GM12878 (cell line): ENCODE measurements at regions not wholly inside any gene's neighbourhood (a gene's known extent, or its start where the extent isn't known, plus 50 kb on each side); places are given as distances from the start of the nearest gene placed in this dataset.

Experiments
- ATAC-seq: fragments of 200-7000 bp; cut with Tn5 transposase; 3 replicates; pipeline ENCODE4 v1.9.1; 2020; ENCODE audit warnings: mild to moderate bottlenecking, moderate library complexity
- BruUV-seq: library from RNA; stranded (reverse); fragments of 400-500 nt; replicated peaks from 2 replicates; lab custom pipeline; 2021; lab: Mats Ljungman, UMichigan
- CTCF ChIA-PET: fragments of 300-600 bp; sonication (Branson Sonifier 250); formaldehyde crosslinking; extraction: SDS; loops from one replicate; lab custom pipeline; 2021; ENCODE audit warnings: inconsistent platforms; lab: Yijun Ruan, JAX
- POLR2A ChIA-PET: fragments of 350-600 bp; formaldehyde crosslinking; extraction: SDS; loops from one replicate; lab custom pipeline; 2021; ENCODE audit warnings: inconsistent platforms; lab: Charles Lee
- RAD21 ChIA-PET: fragments of 300-600 bp; sonication (Branson Sonifier 250); formaldehyde crosslinking; loops from one replicate; lab custom pipeline; 2023; ENCODE audit warnings: antibody characterized with exemption; ENCODE audit not compliant: unreplicated experiment; lab: Charles Lee
- SMC1A ChIA-PET: fragments of 300-600 bp; sonication (Branson Sonifier 250); formaldehyde crosslinking; loops from one replicate; lab custom pipeline; 2023; ENCODE audit not compliant: unreplicated experiment, uncharacterized antibody; lab: Charles Lee
- DNase-seq: peaks from one replicate; pipeline ENCODE4 v3.0.0-alpha.2; 2011; ENCODE audit warnings: low read depth, low spot score
- FAIRE-seq: peaks from 3 replicates; lab custom pipeline; 2011; peaks lifted over from hg19 to GRCh38; lab: Jason Lieb, UNC
- H2AFZ ChIP-seq: 2 replicates; pipeline ENCODE4 v1.6.0; 2011; ENCODE audit warnings: low read depth, low read length, control low read depth; ENCODE audit not compliant: control insufficient read depth
- H3K27ac ChIP-seq: 2 replicates; pipeline ENCODE4 v1.5.1; 2011; ENCODE audit warnings: control low read depth; ENCODE audit not compliant: control insufficient read depth, insufficient read depth
- H3K27me3 ChIP-seq, 2 experiments: replicated peaks in 1 of 2; 2 replicates each; pipeline versions ENCODE4 v1.6.0 to v1.6.1; 2011; ENCODE audit warnings: low read length in 1 of 2; ENCODE audit not compliant: control insufficient read depth in 2 of 2, insufficient read depth in 2 of 2
- H3K36me3 ChIP-seq, 2 experiments: 2 replicates each; pipeline ENCODE4 v1.5.1; 2011; ENCODE audit warnings: low read length in 1 of 2; ENCODE audit not compliant: control insufficient read depth in 2 of 2, insufficient read depth in 2 of 2
- H3K4me1 ChIP-seq: 2 replicates; pipeline ENCODE4 v1.6.1; 2011; ENCODE audit warnings: mild to moderate bottlenecking, low read length, moderate library complexity, mixed read lengths; ENCODE audit not compliant: control insufficient read depth, insufficient read depth
- H3K4me2 ChIP-seq: 2 replicates; pipeline ENCODE4 v1.6.0; 2011; ENCODE audit warnings: control low read depth; ENCODE audit not compliant: control insufficient read depth, insufficient read depth
- H3K4me3 ChIP-seq: fragments of 200-600 bp; sonication (generic); 2 replicates; pipeline ENCODE4 v1.5.1; 2016
- H3K79me2 ChIP-seq: 2 replicates; pipeline ENCODE4 v1.6.0; 2011; ENCODE audit warnings: low read length; ENCODE audit not compliant: control insufficient read depth, insufficient read depth
- H3K9ac ChIP-seq: 2 replicates; pipeline ENCODE4 v1.8.0; 2011; ENCODE audit warnings: low read length, control low read depth, mixed read lengths; ENCODE audit not compliant: control insufficient read depth, insufficient read depth
- H3K9me3 ChIP-seq: replicated peaks from 3 replicates; pipeline ENCODE4 v1.5.1; 2011; ENCODE audit warnings: mild to moderate bottlenecking, low read length; ENCODE audit not compliant: control insufficient read depth, insufficient read depth
- H4K20me1 ChIP-seq: 2 replicates; pipeline ENCODE4 v1.6.0; 2011; ENCODE audit not compliant: control insufficient read depth, insufficient read depth
- BMI1 ChIP-seq: fragments of 450-650 bp; IDR thresholded peaks from 2 replicates; pipeline ENCODE4 v1.6.1; 2016; ENCODE audit warnings: mild to moderate bottlenecking, moderate library complexity, borderline replicate concordance
- CBFB ChIP-seq: IDR thresholded peaks from 2 replicates; pipeline ENCODE4 v1.6.1; 2016; ENCODE audit warnings: antibody characterized with exemption, low read depth
- CBX5 ChIP-seq: sonication (generic); IDR thresholded peaks from 2 replicates; pipeline ENCODE4 v1.6.1; 2016; ENCODE audit warnings: low read depth, moderate library complexity, mild to moderate bottlenecking, inconsistent platforms
- CREM ChIP-seq: IDR thresholded peaks from 2 replicates; pipeline ENCODE4 v1.6.1; 2014; ENCODE audit warnings: antibody characterized with exemption, low read depth
- DPF2 ChIP-seq: fragments of 450-650 bp; IDR thresholded peaks from 2 replicates; pipeline ENCODE4 v1.6.1; 2017; ENCODE audit warnings: mild to moderate bottlenecking
- GABPA ChIP-seq: IDR thresholded peaks from 2 replicates; pipeline ENCODE4 v1.6.1; 2014; ENCODE audit warnings: antibody characterized with exemption, low read depth, mild to moderate bottlenecking, inconsistent platforms
- HCFC1 ChIP-seq: fragments of 150-350 bp; IDR thresholded peaks from 2 replicates; pipeline ENCODE4 v1.6.1; 2014; ENCODE audit warnings: low read length
- IRF4 ChIP-seq: IDR thresholded peaks from 2 replicates; pipeline ENCODE4 v1.6.1; 2011; ENCODE audit warnings: low read depth, low read length
- MTA2 ChIP-seq: fragments of 450-650 bp; IDR thresholded peaks from 2 replicates; pipeline ENCODE4 v1.6.1; 2016; ENCODE audit warnings: low read depth, mild to moderate bottlenecking, moderate library complexity
- NR2F1 ChIP-seq: fragments of 450-650 bp; conservative IDR thresholded peaks from 2 replicates; pipeline ENCODE4 v1.6.1; 2017; ENCODE audit warnings: mild to moderate bottlenecking
- RB1 ChIP-seq: fragments of 450-650 bp; formaldehyde crosslinking; IDR thresholded peaks from 2 replicates; pipeline ENCODE4 v1.6.1; 2017; ENCODE audit warnings: mild to moderate bottlenecking, borderline replicate concordance
- SMARCA5 ChIP-seq: fragments of 450-650 bp; IDR thresholded peaks from 2 replicates; pipeline ENCODE4 v1.6.1; 2017; ENCODE audit warnings: mild to moderate bottlenecking
- SUPT20H ChIP-seq: IDR thresholded peaks from 2 replicates; pipeline ENCODE4 v1.6.1; 2011; ENCODE audit warnings: low read depth, mild to moderate bottlenecking, low read length, moderate library complexity, borderline replicate concordance; ENCODE audit not compliant: control insufficient read depth
- SUZ12 ChIP-seq: fragments of 200-600 bp; sonication (generic); IDR thresholded peaks from one replicate; pipeline ENCODE4 v1.6.1; 2018; ENCODE audit warnings: antibody characterized with exemption, mild to moderate bottlenecking; ENCODE audit not compliant: unreplicated experiment
- WRNIP1 ChIP-seq: IDR thresholded peaks from 2 replicates; pipeline ENCODE4 v1.6.1; 2011; ENCODE audit warnings: low read depth, low read length, improper control_type of control experiment, borderline replicate concordance
- ZNF217 ChIP-seq: fragments of 450-650 bp; IDR thresholded peaks from 2 replicates; pipeline ENCODE4 v1.6.1; 2017; ENCODE audit warnings: antibody characterized with exemption, mild to moderate bottlenecking
- ZNF274 ChIP-seq: IDR thresholded peaks from one replicate; pipeline ENCODE4 v1.8.0; 2011; ENCODE audit not compliant: insufficient read length, insufficient read depth
- ZNF384 ChIP-seq: IDR thresholded peaks from 2 replicates; pipeline ENCODE4 v1.6.1; 2012; ENCODE audit warnings: low read depth, mild to moderate bottlenecking, low read length, improper control_type of control experiment, borderline replicate concordance
- ZNF622 ChIP-seq: fragments of 450-650 bp; IDR thresholded peaks from 2 replicates; pipeline ENCODE4 v1.6.1; 2017; ENCODE audit warnings: mild to moderate bottlenecking, inconsistent platforms
- WGBS: methylation state at CpG from one replicate; pipeline ENCODE4 v1.1.6; 2016; ENCODE audit warnings: low lambda C conversion rate; ENCODE audit not compliant: insufficient replicate concordance, insufficient coverage; ENCODE audit errors: missing lambda C conversion rate; 5-methylcytosine and 5-hydroxymethylcytosine counted together
- in situ Hi-C: fragments of 300-500 bp; cut with MboI; formaldehyde crosslinking; loops from 9 replicates; pipeline ENCODE4 v1.14.3; 2018; ENCODE audit warnings: mixed read lengths
- intact Hi-C: fragments of 100-400 bp; cut with micrococcal nuclease; formaldehyde crosslinking; loops from one replicate; pipeline ENCODE4 v1.14.2; 2022; ENCODE audit not compliant: unreplicated experiment
- TF ChIP-seq, protein P1 (sequence below): fragments of 450-650 bp; IDR thresholded peaks from 2 replicates; pipeline ENCODE4 v1.6.1; 2018; ENCODE audit warnings: mild to moderate bottlenecking, low read depth, moderate library complexity; ENCODE audit not compliant: partially characterized antibody
- TF ChIP-seq, protein P2 (sequence below): fragments of 450-650 bp; IDR thresholded peaks from 2 replicates; pipeline ENCODE4 v1.6.1; 2017; ENCODE audit warnings: antibody characterized with exemption, mild to moderate bottlenecking, moderate library complexity

GRCh38 chr12:17818931-17819330, 271.1 kb downstream of the RERGL start (continued):
- TF ChIP-seq, protein P1, sequence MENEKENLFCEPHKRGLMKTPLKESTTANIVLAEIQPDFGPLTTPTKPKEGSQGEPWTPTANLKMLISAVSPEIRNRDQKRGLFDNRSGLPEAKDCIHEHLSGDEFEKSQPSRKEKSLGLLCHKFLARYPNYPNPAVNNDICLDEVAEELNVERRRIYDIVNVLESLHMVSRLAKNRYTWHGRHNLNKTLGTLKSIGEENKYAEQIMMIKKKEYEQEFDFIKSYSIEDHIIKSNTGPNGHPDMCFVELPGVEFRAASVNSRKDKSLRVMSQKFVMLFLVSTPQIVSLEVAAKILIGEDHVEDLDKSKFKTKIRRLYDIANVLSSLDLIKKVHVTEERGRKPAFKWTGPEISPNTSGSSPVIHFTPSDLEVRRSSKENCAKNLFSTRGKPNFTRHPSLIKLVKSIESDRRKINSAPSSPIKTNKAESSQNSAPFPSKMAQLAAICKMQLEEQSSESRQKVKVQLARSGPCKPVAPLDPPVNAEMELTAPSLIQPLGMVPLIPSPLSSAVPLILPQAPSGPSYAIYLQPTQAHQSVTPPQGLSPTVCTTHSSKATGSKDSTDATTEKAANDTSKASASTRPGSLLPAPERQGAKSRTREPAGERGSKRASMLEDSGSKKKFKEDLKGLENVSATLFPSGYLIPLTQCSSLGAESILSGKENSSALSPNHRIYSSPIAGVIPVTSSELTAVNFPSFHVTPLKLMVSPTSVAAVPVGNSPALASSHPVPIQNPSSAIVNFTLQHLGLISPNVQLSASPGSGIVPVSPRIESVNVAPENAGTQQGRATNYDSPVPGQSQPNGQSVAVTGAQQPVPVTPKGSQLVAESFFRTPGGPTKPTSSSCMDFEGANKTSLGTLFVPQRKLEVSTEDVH = no peak
- TF ChIP-seq HCFC1 = no peak
- TF ChIP-seq ZNF384 = no peak
- no peak for TF ChIP-seq DPF2

DNA sequence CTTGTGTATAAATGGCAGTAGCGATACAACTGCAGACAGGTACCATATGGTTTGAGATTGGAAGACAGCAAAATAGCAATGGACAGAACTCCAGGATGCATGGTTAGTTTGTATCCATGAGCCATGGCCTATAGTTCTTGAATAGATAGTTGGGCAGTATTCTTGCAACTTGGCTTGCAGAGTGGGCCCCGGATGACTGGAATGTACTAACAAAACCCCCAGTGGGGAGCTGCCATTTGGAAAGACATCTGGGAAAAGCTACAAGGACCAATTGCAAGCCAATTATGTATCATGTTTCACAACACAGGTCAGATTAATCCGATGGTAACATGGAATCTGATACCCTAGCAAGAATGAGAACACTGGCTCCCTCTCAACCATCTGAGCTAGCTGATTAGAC, 279.6 kb downstream of the RERGL start:
- no peak overlapping the region for H3K9ac ChIP-seq
- H3K4me3 ChIP-seq = no peak overlapping the region
- no peak overlapping the region for H3K27ac ChIP-seq
- H3K9me3 ChIP-seq = no peaks in the 10 kb centered on the region
- DNase-seq (no peak), FAIRE-seq (no peak), ATAC-seq (no peak)
- no peaks in the 10 kb centered on the region for H3K79me2 ChIP-seq
- H4K20me1 ChIP-seq = no peaks in the 10 kb centered on the region
- H2AFZ ChIP-seq = no peak overlapping the region
- no peaks in the 10 kb centered on the region for H3K27me3 ChIP-seq
- POLR2A ChIA-PET = no interaction called here
- no peaks in the 10 kb centered on the region for H3K36me3 ChIP-seq
- 13% methylated on average over 3 of the region's 3 CpGs for WGBS
- H3K4me1 ChIP-seq = no peaks in the 10 kb centered on the region
- in situ Hi-C loops (no loop called here), intact Hi-C loops (no loop called here)
- no TSS peak for BruUV-seq
- no peak for TF ChIP-seq ZNF217
- no peak for TF ChIP-seq ZNF274
- no peak for TF ChIP-seq ZNF384
- no peak for TF ChIP-seq RB1
- no peak for TF ChIP-seq SMARCA5
- no peak for TF ChIP-seq ZNF622
- no peak for TF ChIP-seq BMI1
- TF ChIP-seq NR2F1 = no peak
- no peak for TF ChIP-seq CBX5
- TF ChIP-seq WRNIP1 = no peak
- TF ChIP-seq, protein P2, sequence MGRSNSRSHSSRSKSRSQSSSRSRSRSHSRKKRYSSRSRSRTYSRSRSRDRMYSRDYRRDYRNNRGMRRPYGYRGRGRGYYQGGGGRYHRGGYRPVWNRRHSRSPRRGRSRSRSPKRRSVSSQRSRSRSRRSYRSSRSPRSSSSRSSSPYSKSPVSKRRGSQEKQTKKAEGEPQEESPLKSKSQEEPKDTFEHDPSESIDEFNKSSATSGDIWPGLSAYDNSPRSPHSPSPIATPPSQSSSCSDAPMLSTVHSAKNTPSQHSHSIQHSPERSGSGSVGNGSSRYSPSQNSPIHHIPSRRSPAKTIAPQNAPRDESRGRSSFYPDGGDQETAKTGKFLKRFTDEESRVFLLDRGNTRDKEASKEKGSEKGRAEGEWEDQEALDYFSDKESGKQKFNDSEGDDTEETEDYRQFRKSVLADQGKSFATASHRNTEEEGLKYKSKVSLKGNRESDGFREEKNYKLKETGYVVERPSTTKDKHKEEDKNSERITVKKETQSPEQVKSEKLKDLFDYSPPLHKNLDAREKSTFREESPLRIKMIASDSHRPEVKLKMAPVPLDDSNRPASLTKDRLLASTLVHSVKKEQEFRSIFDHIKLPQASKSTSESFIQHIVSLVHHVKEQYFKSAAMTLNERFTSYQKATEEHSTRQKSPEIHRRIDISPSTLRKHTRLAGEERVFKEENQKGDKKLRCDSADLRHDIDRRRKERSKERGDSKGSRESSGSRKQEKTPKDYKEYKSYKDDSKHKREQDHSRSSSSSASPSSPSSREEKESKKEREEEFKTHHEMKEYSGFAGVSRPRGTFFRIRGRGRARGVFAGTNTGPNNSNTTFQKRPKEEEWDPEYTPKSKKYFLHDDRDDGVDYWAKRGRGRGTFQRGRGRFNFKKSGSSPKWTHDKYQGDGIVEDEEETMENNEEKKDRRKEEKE = no peak
- no peak for TF ChIP-seq SUPT20H
- TF ChIP-seq MTA2 = no peak
- no peak for TF ChIP-seq CREM
- TF ChIP-seq GABPA = no peak
- TF ChIP-seq SUZ12 = no peak
- TF ChIP-seq CBFB = no peak
- TF ChIP-seq IRF4 = no peak
- RAD21 ChIA-PET = no interaction called here
- H3K4me2 ChIP-seq = no peak overlapping the region
- SMC1A ChIA-PET = no interaction called here
- CTCF ChIA-PET = no interaction called here
